HepG2 (cell line): ENCODE measurements at regions not wholly inside any gene's neighbourhood (a gene's known extent, or its start where the extent isn't known, plus 50 kb on each side); places are given as distances from the start of the nearest gene placed in this dataset.

ENCODE experiments used
- ATAC-seq: fragments of 200-7000 bp; cut with Tn5 transposase; 3 replicates; pipeline ENCODE4 v1.9.1; 2020; ENCODE audit warnings: mild to moderate bottlenecking, moderate library complexity
- BruUV-seq: library from RNA; stranded (reverse); fragments of 400-500 nt; replicated peaks from 2 replicates; lab custom pipeline; 2021; lab: Mats Ljungman, UMichigan
- CTCF ChIA-PET: fragments of 300-600 bp; formaldehyde crosslinking; extraction: SDS; loops from one replicate; lab custom pipeline; 2021; ENCODE audit warnings: low total read pairs, inconsistent platforms, low intra/inter-chr PET ratio; lab: Yijun Ruan, JAX
- POLR2A ChIA-PET: fragments of 350-600 bp; sonication (Branson Sonifier 250); formaldehyde crosslinking; loops from one replicate; lab custom pipeline; 2020; ENCODE audit warnings: antibody characterized with exemption, inconsistent platforms; lab: Yijun Ruan, JAX
- DNase-seq: peaks from one replicate; pipeline ENCODE4 v3.0.0-alpha.2; 2015; ENCODE audit warnings: low spot score
- FAIRE-seq: peaks from 3 replicates; lab custom pipeline; 2011; peaks lifted over from hg19 to GRCh38; lab: Jason Lieb, UNC
- H2AFZ ChIP-seq: one replicate; pipeline ENCODE4 v1.6.1; 2011; ENCODE audit warnings: low read length, inconsistent platforms
- H3K27ac ChIP-seq: fragments of 300-600 bp; 3 replicates; pipeline ENCODE4 v1.8.0; 2011; ENCODE audit warnings: mixed run types, mild to moderate bottlenecking, mixed read lengths, low read length, inconsistent platforms; ENCODE audit not compliant: insufficient read depth; ENCODE audit errors: extremely low read length
- H3K27me3 ChIP-seq, 2 experiments: fragments of 200-600 bp in 1 of 2; 2 replicates in 1 of 2; 3 replicates in 1 of 2; pipeline versions ENCODE4 v1.6.0 to v1.8.0; 2011; ENCODE audit warnings: low read length in 2 of 2, mild to moderate bottlenecking in 2 of 2, moderate library complexity in 2 of 2, inconsistent platforms in 1 of 2; ENCODE audit not compliant: insufficient read depth in 2 of 2, control insufficient read depth in 1 of 2
- H3K36me3 ChIP-seq, 2 experiments: fragments of 200-600 bp in 1 of 2; replicated peaks in 1 of 2; 2 replicates in 1 of 2; 3 replicates in 1 of 2; pipeline versions ENCODE4 v1.5.1 to v1.8.0; 2011; ENCODE audit warnings: low read length in 2 of 2, inconsistent platforms in 1 of 2; ENCODE audit not compliant: insufficient read depth in 2 of 2, control insufficient read depth in 1 of 2
- H3K4me1 ChIP-seq: 2 replicates; pipeline ENCODE4 v1.5.1; 2012; ENCODE audit warnings: low read length, inconsistent platforms; ENCODE audit not compliant: insufficient read depth
- H3K4me2 ChIP-seq: 2 replicates; pipeline ENCODE4 v1.6.0; 2011; ENCODE audit warnings: low read depth, low read length, inconsistent platforms
- H3K4me3 ChIP-seq, 3 experiments: fragments of 200-600 bp in 1 of 3; sonication (generic), shearing (Covaris generic) in 1 of 3; replicated peaks in 1 of 3; 2 replicates each; pipeline ENCODE4 v1.5.1; 2011 to 2016; ENCODE audit warnings: low read length in 3 of 3, inconsistent platforms in 2 of 3, low read depth in 2 of 3, mild to moderate bottlenecking in 2 of 3, control low read depth in 1 of 3, mixed read lengths in 1 of 3; ENCODE audit not compliant: insufficient read depth in 1 of 3
- H3K79me2 ChIP-seq: one replicate; pipeline ENCODE4 v1.6.1; 2011; ENCODE audit warnings: low read length, inconsistent platforms; ENCODE audit not compliant: insufficient read depth
- H3K9ac ChIP-seq: 2 replicates; pipeline ENCODE4 v1.6.0; 2011; ENCODE audit warnings: mild to moderate bottlenecking, low read depth, low read length, inconsistent platforms; ENCODE audit not compliant: insufficient read depth
- H3K9me3 ChIP-seq: 2 replicates; pipeline ENCODE4 v1.5.1; 2012; ENCODE audit warnings: mild to moderate bottlenecking, low read length
- H4K20me1 ChIP-seq: 2 replicates; pipeline ENCODE4 v1.6.0; 2011; ENCODE audit warnings: inconsistent platforms, mild to moderate bottlenecking, low read length, moderate library complexity; ENCODE audit not compliant: insufficient read depth
- AKAP8 ChIP-seq: sonication (generic); formaldehyde crosslinking; IDR thresholded peaks from 2 replicates; pipeline ENCODE4 v1.5.1; 2020; ENCODE audit warnings: mild to moderate bottlenecking, missing genetic modification reagents
- DNMT3B ChIP-seq: conservative IDR thresholded peaks from 2 replicates; pipeline ENCODE4 v1.6.1; 2016; ENCODE audit warnings: missing biosample characterization, control low read depth
- MAFK ChIP-seq, 2 experiments: IDR thresholded peaks in 1 of 2; conservative IDR thresholded peaks in 1 of 2; 2 replicates each; pipeline ENCODE4 v1.6.1; 2011; ENCODE audit warnings: improper control_type of control experiment in 2 of 2, low read length in 2 of 2
- NR2F6 ChIP-seq, 2 experiments: IDR thresholded peaks; 2 replicates each; pipeline ENCODE4 v1.6.1; 2016; ENCODE audit warnings: antibody characterized with exemption in 1 of 2, mild to moderate bottlenecking in 1 of 2
- NRL ChIP-seq: sonication (generic); formaldehyde crosslinking; IDR thresholded peaks from 2 replicates; pipeline ENCODE4 v1.5.0; 2020; ENCODE audit warnings: missing genetic modification reagents, mild to moderate bottlenecking, moderate library complexity, borderline replicate concordance
- POLR2AphosphoS2 ChIP-seq: IDR thresholded peaks from 2 replicates; pipeline ENCODE4 v1.6.1; 2011; ENCODE audit warnings: low read depth, low read length, improper control_type of control experiment
- WGBS: methylation state at CpG from one replicate; pipeline ENCODE4 v1.1.6; 2017; ENCODE audit warnings: low lambda C conversion rate; 5-methylcytosine and 5-hydroxymethylcytosine counted together
- in situ Hi-C: cut with HindIII; loops from 2 replicates; pipeline ENCODE4 v1.10.0; 2017; ENCODE audit warnings: low pct_unique_long_range_greater_than_20kb; ENCODE audit not compliant: extremely low pct_ligation_motif_present
- intact Hi-C: fragments of 100-400 bp; cut with micrococcal nuclease; formaldehyde crosslinking; loops from one replicate; pipeline ENCODE4 v1.10.0; 2022; ENCODE audit not compliant: unreplicated experiment

GRCh38 chr6:113375950-113376846 is 480.9 kb upstream of the MARCKS start:
- 62% methylated on average over 7 of the region's 7 CpGs for WGBS
- intact Hi-C loops (no loop called here), in situ Hi-C loops (no loop called here)
- H3K4me3 ChIP-seq = no peak overlapping the region
- no peaks in the 10 kb centered on the region for H3K27me3 ChIP-seq
- no peak overlapping the region for H3K9ac ChIP-seq
- DNase-seq = no peak
- H3K27ac ChIP-seq = no peak overlapping the region
- no peak for FAIRE-seq
- no peaks in the 10 kb centered on the region for H3K9me3 ChIP-seq
- CTCF ChIA-PET = no interaction called here
- no peak overlapping the region for H3K4me2 ChIP-seq
- TF ChIP-seq POLR2AphosphoS2 (no peak), MAFK (conservative IDR thresholded peaks at IDR 0.05 in 1 of 2, IDR thresholded peaks at IDR 0.05 in 1 of 2; ENCODE audit: low read length in 2 of 2) (peak in 1 of 2 experiments; percentile 34; a peak in 1 of 4 replicates), NRL (CRISPR knock-in tag) (no peak)
- no peak for ATAC-seq
- no TSS peak for BruUV-seq
- H4K20me1 ChIP-seq = no peaks in the 10 kb centered on the region
- H3K36me3 ChIP-seq = no peaks in the 10 kb centered on the region
- no peak overlapping the region for H2AFZ ChIP-seq
- POLR2A ChIA-PET = interaction anchor here (1.4 to 2.2 kb wide), 3 partner anchors 15 to 24 kb away, joined by 3 to 7 read pairs (median 4); no protein-coding TSS in a partner anchor
- no peaks in the 10 kb centered on the region for H3K79me2 ChIP-seq
- no peaks in the 10 kb centered on the region for H3K4me1 ChIP-seq

DNA sequence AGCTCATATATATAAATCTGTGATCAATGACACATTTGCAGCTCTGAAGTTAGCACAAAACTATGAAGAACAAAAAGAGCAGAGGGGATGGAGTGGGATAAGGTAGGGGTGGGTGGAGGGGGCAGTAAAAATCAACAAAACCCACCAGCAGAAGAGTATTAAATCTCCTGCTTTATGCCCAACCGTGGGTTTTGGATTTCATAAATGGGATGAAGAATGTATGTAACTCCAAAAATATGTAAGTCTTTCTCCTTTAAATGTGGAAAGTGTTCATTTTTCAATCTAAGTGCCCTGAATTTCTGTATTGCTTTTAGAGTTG is 480.3 kb upstream of the MARCKS start:
- no peaks in the 10 kb centered on the region for H3K79me2 ChIP-seq
- intact Hi-C loops = no loop called here
- no peaks in the 10 kb centered on the region for H3K4me1 ChIP-seq
- CTCF ChIA-PET = no interaction called here
- no peak overlapping the region for H3K9ac ChIP-seq
- no peak overlapping the region for H3K4me3 ChIP-seq
- H4K20me1 ChIP-seq = no peaks in the 10 kb centered on the region
- BruUV-seq = no TSS peak
- no peaks in the 10 kb centered on the region for H3K9me3 ChIP-seq
- ATAC-seq = no peak
- no peak overlapping the region for H2AFZ ChIP-seq
- in situ Hi-C loops = no loop called here
- 76% methylated on average over 1 of the region's 1 CpG for WGBS
- no peak overlapping the region for H3K4me2 ChIP-seq
- TF ChIP-seq DNMT3B (CRISPR knock-in tag) (no peak), AKAP8 (no peak), NR2F6 (IDR thresholded peaks at IDR 0.05) (no peak), NR2F6 (CRISPR knock-in tag; IDR thresholded peaks at IDR 0.05) (no peak)
- TF ChIP-seq, all 625 proteins: peak for 0
- Histone ChIP-seq H3K27ac (no peak overlapping the region), H3K27me3 (no peaks in the 10 kb centered on the region), H3K36me3 (no peaks in the 10 kb centered on the region)
- FAIRE-seq = no peak
- no peak for DNase-seq
- POLR2A ChIA-PET = interaction anchor here (1.4 to 1.6 kb wide), 2 partner anchors 16 to 21 kb away, joined by 3 to 4 read pairs; no protein-coding TSS in a partner anchor
